Endothelial cell of umbilical vein (primary cell): ENCODE measurements at regions not wholly inside any gene's neighbourhood (a gene's known extent, or its start where the extent isn't known, plus 50 kb on each side); places are given as distances from the start of the nearest gene placed in this dataset.

ENCODE experiments used
- BruUV-seq: library from RNA; stranded (reverse); fragments of 400-500 nt; replicated peaks from 2 replicates; lab custom pipeline; 2021; lab: Mats Ljungman, UMichigan
- CTCF ChIA-PET: fragments of 300-600, 350-600 bp; sonication (Branson Sonifier 250); formaldehyde crosslinking; loops from one replicate; lab custom pipeline; 2021; ENCODE audit warnings: antibody characterized with exemption, inconsistent platforms; lab: Charles Lee
- POLR2A ChIA-PET: fragments of 300-600, 350-600 bp; sonication (Branson Sonifier 250); formaldehyde crosslinking; loops from one replicate; lab custom pipeline; 2021; ENCODE audit warnings: antibody characterized with exemption, inconsistent platforms; lab: Charles Lee
- DNase-seq: peaks from one replicate; pipeline ENCODE4 v3.0.0-alpha.2; 2011; ENCODE audit warnings: low read depth, low spot score
- FAIRE-seq: peaks from 2 replicates; lab custom pipeline; 2011; peaks lifted over from hg19 to GRCh38; lab: Jason Lieb, UNC
- H2AFZ ChIP-seq: 2 replicates; pipeline ENCODE4 v1.6.0; 2012; ENCODE audit warnings: low read depth, low read length, control low read depth, inconsistent platforms
- H3K27ac ChIP-seq: 2 replicates; pipeline ENCODE4 v1.5.1; 2011; ENCODE audit warnings: low read depth, mild to moderate bottlenecking, control low read depth, low read length, moderate library complexity; ENCODE audit not compliant: insufficient read depth
- H3K27me3 ChIP-seq, 2 experiments: 2 replicates each; pipeline versions ENCODE4 v1.6.0 to v1.6.1; 2011; ENCODE audit warnings: low read length in 2 of 2, mixed read lengths in 1 of 2; ENCODE audit not compliant: control insufficient read depth in 2 of 2, insufficient read depth in 2 of 2
- H3K36me3 ChIP-seq, 2 experiments: 2 replicates in 1 of 2; 3 replicates in 1 of 2; pipeline ENCODE4 v1.5.1; 2011; ENCODE audit warnings: low read length in 2 of 2, mild to moderate bottlenecking in 1 of 2, moderate library complexity in 1 of 2; ENCODE audit not compliant: control insufficient read depth in 2 of 2, insufficient read depth in 2 of 2; ENCODE audit errors: extremely low read depth in 1 of 2
- H3K4me1 ChIP-seq: 3 replicates; pipeline ENCODE4 v1.5.1; 2011; ENCODE audit warnings: mild to moderate bottlenecking, low read length; ENCODE audit not compliant: control insufficient read depth, insufficient read depth; ENCODE audit errors: extremely low read depth
- H3K4me2 ChIP-seq: 2 replicates; pipeline ENCODE4 v1.6.1; 2011; ENCODE audit warnings: low read length, control low read depth, mixed read lengths; ENCODE audit not compliant: insufficient read depth
- H3K4me3 ChIP-seq, 3 experiments: fragments of 200-600 bp in 1 of 3; sonication (generic), shearing (Covaris generic) in 1 of 3; replicated peaks in 1 of 3; 2 replicates each; pipeline ENCODE4 v1.5.1; 2011 to 2016; ENCODE audit warnings: control low read depth in 3 of 3, low read length in 3 of 3, mild to moderate bottlenecking in 2 of 3, inconsistent platforms in 1 of 3, low read depth in 1 of 3, moderate library complexity in 1 of 3; ENCODE audit not compliant: insufficient read depth in 1 of 3
- H3K79me2 ChIP-seq: 2 replicates; pipeline ENCODE4 v1.6.0; 2012; ENCODE audit warnings: low read length, inconsistent platforms; ENCODE audit not compliant: control insufficient read depth, insufficient read depth
- H3K9ac ChIP-seq: replicated peaks from 2 replicates; pipeline ENCODE3; 2011; ENCODE audit warnings: low read length, control low read depth; ENCODE audit not compliant: insufficient read depth; ENCODE audit errors: extremely low read depth
- H3K9me1 ChIP-seq: replicated peaks from 3 replicates; pipeline ENCODE4 v1.6.0; 2011; ENCODE audit warnings: mild to moderate bottlenecking, low read length; ENCODE audit not compliant: control insufficient read depth, insufficient read depth; ENCODE audit errors: extremely low read depth
- H3K9me3 ChIP-seq: replicated peaks from 2 replicates; pipeline ENCODE4 v1.5.1; 2012; ENCODE audit warnings: low read length, inconsistent platforms; ENCODE audit not compliant: control insufficient read depth, insufficient read depth
- H4K20me1 ChIP-seq: replicated peaks from 2 replicates; pipeline ENCODE3; 2011; ENCODE audit warnings: mild to moderate bottlenecking, low read length; ENCODE audit not compliant: control insufficient read depth, insufficient read depth; ENCODE audit errors: extremely low read depth
- EZH2 ChIP-seq: IDR thresholded peaks from 2 replicates; pipeline ENCODE4 v1.6.1; 2012; ENCODE audit warnings: borderline replicate concordance, low read depth, mild to moderate bottlenecking, moderate library complexity, low read length, inconsistent platforms; ENCODE audit not compliant: severe bottlenecking
- FOS ChIP-seq: IDR thresholded peaks from 2 replicates; pipeline ENCODE4 v1.6.1; 2011; ENCODE audit warnings: mild to moderate bottlenecking, low read length, moderate library complexity, borderline replicate concordance; ENCODE audit not compliant: insufficient read depth
- GATA2 ChIP-seq: IDR thresholded peaks from 2 replicates; pipeline ENCODE4 v1.7.0; 2011; ENCODE audit warnings: low read depth, mild to moderate bottlenecking, moderate library complexity, mixed read lengths, low read length; ENCODE audit not compliant: insufficient read length, insufficient read depth
- JUN ChIP-seq: IDR thresholded peaks from 2 replicates; pipeline ENCODE4 v1.6.1; 2011; ENCODE audit warnings: borderline replicate concordance, low read depth; ENCODE audit not compliant: insufficient read length, insufficient read depth
- MYC ChIP-seq: IDR thresholded peaks from one replicate; pipeline ENCODE4 v1.6.1; 2011; ENCODE audit warnings: mild to moderate bottlenecking, low read depth, low read length
- POLR2A ChIP-seq: IDR thresholded peaks from 2 replicates; pipeline ENCODE4 v1.6.1; 2012; ENCODE audit warnings: low read depth, mild to moderate bottlenecking, control low read depth, low read length
- POLR2AphosphoS5 ChIP-seq: IDR thresholded peaks from 2 replicates; pipeline ENCODE4 v1.6.1; 2012; ENCODE audit warnings: low read depth, mild to moderate bottlenecking, control low read depth, low read length, moderate library complexity; ENCODE audit not compliant: insufficient read depth
- dilution Hi-C: fragments of 300-500 bp; cut with MboI; formaldehyde crosslinking; loops from one replicate; pipeline ENCODE4 v1.15.0; 2019; ENCODE audit warnings: low sequenced_read_pairs; ENCODE audit not compliant: extremely low pct_ligation_motif_present
- intact Hi-C: fragments of 100-400 bp; cut with micrococcal nuclease; formaldehyde crosslinking; loops from one replicate; pipeline ENCODE4 v1.10.0; 2022
- TF ChIP-seq, protein P1 (sequence below), 2 donors: IDR thresholded peaks; 1 replicate in 1 of 2; 2 replicates in 1 of 2; pipeline ENCODE4 v1.5.1; 2011; ENCODE audit warnings: low read length in 2 of 2, mild to moderate bottlenecking in 2 of 2, moderate library complexity in 2 of 2, control low read depth in 1 of 2, inconsistent platforms in 1 of 2, low read depth in 1 of 2; ENCODE audit not compliant: insufficient read depth in 1 of 2; ENCODE audit errors: extremely low read depth in 1 of 2
- TF ChIP-seq, protein P2 (sequence below): IDR thresholded peaks from 2 replicates; pipeline ENCODE4 v1.6.1; 2011; ENCODE audit not compliant: insufficient read depth, insufficient read length

DNA sequence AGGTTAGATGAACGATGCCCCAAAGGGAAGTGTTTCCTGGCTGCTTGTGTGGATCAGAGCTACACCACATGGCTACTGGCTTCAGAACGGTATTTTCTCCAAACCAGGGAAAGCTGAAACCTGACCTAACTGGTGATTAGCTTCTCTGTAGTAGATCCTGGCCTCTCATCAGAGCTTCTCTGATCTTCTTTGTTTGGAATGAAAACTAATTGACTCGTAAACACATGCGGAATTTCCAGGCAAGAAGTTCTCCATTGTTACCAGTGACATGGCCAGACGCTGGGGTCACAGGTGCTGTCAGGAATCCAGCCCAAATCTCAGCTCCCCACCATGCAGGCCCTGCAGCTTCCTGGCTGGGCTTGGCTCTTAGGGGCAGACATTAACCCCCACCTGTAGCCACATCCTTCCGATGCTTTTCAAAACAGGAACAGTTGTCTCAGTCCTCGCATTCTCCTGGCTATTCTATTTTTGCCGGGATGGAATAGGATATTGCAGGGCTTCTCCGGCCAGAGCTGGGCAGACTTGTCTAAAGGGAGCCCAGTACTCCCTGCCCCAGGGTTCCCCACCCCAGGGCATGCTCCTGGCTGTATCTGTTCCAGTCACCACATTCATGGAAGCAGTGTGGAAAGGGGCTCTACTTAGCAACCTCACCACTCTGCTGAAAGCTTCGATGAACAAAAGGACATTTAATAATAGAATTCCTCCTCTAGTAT lies 305.4 kb upstream of the F9 start:
- Histone ChIP-seq H4K20me1 (no peaks in the 10 kb centered on the region), H3K79me2 (no peaks in the 10 kb centered on the region), H3K4me2 (no peak overlapping the region), H3K4me1 (no peaks in the 10 kb centered on the region), H3K9ac (no peak overlapping the region), H3K9me1 (no peaks in the 10 kb centered on the region), H3K27me3 (no peaks in the 10 kb centered on the region), H3K4me3 (no peak overlapping the region), H3K36me3 (no peaks in the 10 kb centered on the region), H3K27ac (no peak overlapping the region), H3K9me3 (no peaks in the 10 kb centered on the region), H2AFZ (no peak overlapping the region)
- FAIRE-seq, result no peak
- ChIA-PET CTCF (no interaction called here), POLR2A (no interaction called here)
- intact Hi-C loops, result no loop called here
- no peak for DNase-seq
- TF ChIP-seq POLR2AphosphoS5, result no peak
- TF ChIP-seq, protein P1, sequence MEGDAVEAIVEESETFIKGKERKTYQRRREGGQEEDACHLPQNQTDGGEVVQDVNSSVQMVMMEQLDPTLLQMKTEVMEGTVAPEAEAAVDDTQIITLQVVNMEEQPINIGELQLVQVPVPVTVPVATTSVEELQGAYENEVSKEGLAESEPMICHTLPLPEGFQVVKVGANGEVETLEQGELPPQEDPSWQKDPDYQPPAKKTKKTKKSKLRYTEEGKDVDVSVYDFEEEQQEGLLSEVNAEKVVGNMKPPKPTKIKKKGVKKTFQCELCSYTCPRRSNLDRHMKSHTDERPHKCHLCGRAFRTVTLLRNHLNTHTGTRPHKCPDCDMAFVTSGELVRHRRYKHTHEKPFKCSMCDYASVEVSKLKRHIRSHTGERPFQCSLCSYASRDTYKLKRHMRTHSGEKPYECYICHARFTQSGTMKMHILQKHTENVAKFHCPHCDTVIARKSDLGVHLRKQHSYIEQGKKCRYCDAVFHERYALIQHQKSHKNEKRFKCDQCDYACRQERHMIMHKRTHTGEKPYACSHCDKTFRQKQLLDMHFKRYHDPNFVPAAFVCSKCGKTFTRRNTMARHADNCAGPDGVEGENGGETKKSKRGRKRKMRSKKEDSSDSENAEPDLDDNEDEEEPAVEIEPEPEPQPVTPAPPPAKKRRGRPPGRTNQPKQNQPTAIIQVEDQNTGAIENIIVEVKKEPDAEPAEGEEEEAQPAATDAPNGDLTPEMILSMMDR (IDR thresholded peaks at IDR 0.05; ENCODE audit: extremely low read depth in 1 of 2, insufficient read depth in 1 of 2, low read depth in 1 of 2, low read length in 2 of 2), result no peak
- TF ChIP-seq GATA2, result no peak
- TF ChIP-seq MYC, result no peak
- no peak for TF ChIP-seq POLR2A
- TF ChIP-seq, protein P2, sequence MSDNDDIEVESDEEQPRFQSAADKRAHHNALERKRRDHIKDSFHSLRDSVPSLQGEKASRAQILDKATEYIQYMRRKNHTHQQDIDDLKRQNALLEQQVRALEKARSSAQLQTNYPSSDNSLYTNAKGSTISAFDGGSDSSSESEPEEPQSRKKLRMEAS, result no peak
- no peak for TF ChIP-seq JUN
- no peak for TF ChIP-seq FOS
- no peak for TF ChIP-seq EZH2
- no TSS peak for BruUV-seq
- dilution Hi-C loops, result no loop called here
